Renal cortical epithelial cell (primary cell): ENCODE measurements at regions not wholly inside any gene's neighbourhood (a gene's known extent, or its start where the extent isn't known, plus 50 kb on each side); places are given as distances from the start of the nearest gene placed in this dataset.

Source experiments
- DNase-seq: peaks from one replicate; pipeline ENCODE4 v3.0.0-alpha.2; 2011; ENCODE audit warnings: low read depth

GRCh38 chr12:123061441-123062205, 81.1 kb downstream of the ARL6IP4 start:
- no peak for DNase-seq

- no peak for DNase-seq
Observed at GRCh38 chr12:123059500-123059899, 79.0 kb downstream of the ARL6IP4 start.

GRCh38 chr12:123058980-123059379, 78.5 kb downstream of the ARL6IP4 start:
- no peak for DNase-seq

- no peak for DNase-seq
Observed at GRCh38 chr12:123058481-123058880, 78.0 kb downstream of the ARL6IP4 start.

- peak; percentile 54 for DNase-seq
Observed at GRCh38 chr12:123057513-123058265, 77.2 kb downstream of the ARL6IP4 start.

GRCh38 chr12:123056709-123057108, 76.2 kb downstream of the ARL6IP4 start:
- DNase-seq = no peak

- peak; percentile 72 for DNase-seq
Observed at GRCh38 chr12:123056053-123056452, 75.6 kb downstream of the ARL6IP4 start.

- no peak for DNase-seq
Observed at GRCh38 chr12:123055281-123055766, 74.8 kb downstream of the ARL6IP4 start.

- no peak for DNase-seq
Observed at GRCh38 chr12:123054371-123054770, 73.9 kb downstream of the ARL6IP4 start.

- no peak for DNase-seq
Observed at GRCh38 chr12:123051556-123051955, 71.1 kb downstream of the ARL6IP4 start.

- DNase-seq = no peak
Observed at GRCh38 chr12:123050913-123051312, 70.4 kb downstream of the ARL6IP4 start.

GRCh38 chr12:123050331-123050831, 69.9 kb downstream of the ARL6IP4 start:
- DNase-seq = peak; percentile 82

GRCh38 chr12:123049398-123050240, 69.1 kb downstream of the ARL6IP4 start:
- no peak for DNase-seq

GRCh38 chr12:123047892-123048291, 67.4 kb downstream of the ARL6IP4 start:
- DNase-seq = peak; percentile 33

- no peak for DNase-seq
Observed at GRCh38 chr12:123047289-123047688, 66.8 kb downstream of the ARL6IP4 start.

GRCh38 chr12:123046431-123046830, 66.0 kb downstream of the ARL6IP4 start:
- DNase-seq = no peak

GRCh38 chr12:123045678-123046077, 65.2 kb downstream of the ARL6IP4 start:
- DNase-seq = no peak

GRCh38 chr12:123044351-123044750, 63.9 kb downstream of the ARL6IP4 start:
- DNase-seq = no peak

- peak; percentile 91 for DNase-seq
Observed at GRCh38 chr12:123043536-123044001, 63.1 kb downstream of the ARL6IP4 start.

GRCh38 chr12:123042833-123043232, 62.4 kb downstream of the ARL6IP4 start:
- no peak for DNase-seq

- DNase-seq = no peak
Observed at GRCh38 chr12:123041811-123042655, 61.6 kb downstream of the ARL6IP4 start.
